ENCODE measurements at regions not wholly inside any gene's neighbourhood (a gene's known extent, or its start where the extent isn't known, plus 50 kb on each side); places are given as distances from the start of the nearest gene placed in this dataset.

- TF ChIP-seq FOSL1 (IDR thresholded peaks at IDR 0.05; ENCODE audit: low read depth): no peak
- no peak for TF ChIP-seq POLR2A (IDR thresholded peaks at IDR 0.05; ENCODE audit: borderline replicate concordance, extremely low read depth, insufficient read depth, insufficient read length)
- TF ChIP-seq MAX (IDR thresholded peaks at IDR 0.05): no peak
- TF ChIP-seq SIN3A (IDR thresholded peaks at IDR 0.05; ENCODE audit: low read depth): no peak
- TF ChIP-seq CEBPB (IDR thresholded peaks at IDR 0.05; ENCODE audit: low read depth): no peak
- TF ChIP-seq YY1 (IDR thresholded peaks at IDR 0.05; ENCODE audit: extremely low read depth, insufficient replicate concordance, low read depth, low read length): no peak
- TF ChIP-seq SP1 (IDR thresholded peaks at IDR 0.05; ENCODE audit: low read depth): no peak
- TF ChIP-seq SRF (IDR thresholded peaks at IDR 0.05; ENCODE audit: low read depth): no peak
- TF ChIP-seq POLR2AphosphoS5 (IDR thresholded peaks at IDR 0.05; ENCODE audit: low read depth, low read length): no peak
- no peak for TF ChIP-seq TCF7L2 (IDR thresholded peaks at IDR 0.05; ENCODE audit: borderline replicate concordance, extremely low read depth, insufficient read depth, insufficient read length)
Measured at GRCh38 chr2:11944311-11944710, 197.9 kb downstream of the LPIN1 start (continued).

- Histone ChIP-seq H3K27ac (ENCODE audit: low read depth, low read length) (no peak overlapping the region), H3K27me3 (ENCODE audit: insufficient read depth, low read length) (no peaks in the 10 kb centered on the region), H3K4me2 (ENCODE audit: low read length) (no peak overlapping the region), H3K9me2 (ENCODE audit: insufficient read depth) (no peaks in the 10 kb centered on the region), H3K4me3 (replicated peaks in 1 of 2; ENCODE audit: low read depth in 1 of 2, low read length in 2 of 2) (no peak overlapping the region), H3K9ac (ENCODE audit: low read length) (no peak overlapping the region), H3K79me2 (ENCODE audit: insufficient read depth, low read length) (no peaks in the 10 kb centered on the region), H4K20me1 (ENCODE audit: insufficient read depth) (no peaks in the 10 kb centered on the region), H3K4me1 (ENCODE audit: control insufficient read depth in 1 of 2, insufficient read depth in 2 of 2, low read length in 2 of 2) (no peaks in the 10 kb centered on the region), H2AFZ (ENCODE audit: low read depth, low read length, poor library complexity, severe bottlenecking) (no peak overlapping the region), H3K36me3 (ENCODE audit: control insufficient read depth in 1 of 2, insufficient read depth in 2 of 2, low read length in 2 of 2) (no peaks in the 10 kb centered on the region), H3K9me3 (ENCODE audit: control insufficient read depth in 1 of 2, insufficient read depth in 1 of 2, low read depth in 1 of 2, low read length in 2 of 2) (no peaks in the 10 kb centered on the region)
- DNase-seq (ENCODE audit: low read depth, low spot score) (no peak), ATAC-seq (no peak)
- ChIA-PET RAD21 (ENCODE audit: low non-redundant PET in 1 of 2, low total read pairs in 2 of 2, uncharacterized antibody in 2 of 2, unreplicated experiment in 2 of 2) (no interaction called here), CTCF (no interaction called here), POLR2A (no interaction called here)
- TF ChIP-seq EZH2phosphoT487 (IDR thresholded peaks at IDR 0.05; ENCODE audit: borderline replicate concordance) (no peak), SRF (IDR thresholded peaks at IDR 0.05; ENCODE audit: low read depth) (no peak)
- no TSS peak for BruUV-seq (replicated peaks)
- intact Hi-C loops (cut with micrococcal nuclease): no loop called here
Measured at GRCh38 chr2:11945139-11946126, 199.0 kb downstream of the LPIN1 start.
